GM23338 (cell line): ENCODE measurements at regions not wholly inside any gene's neighbourhood (a gene's known extent, or its start where the extent isn't known, plus 50 kb on each side); places are given as distances from the start of the nearest gene placed in this dataset.

Experiments
- CREB1 ChIP-seq: fragments of 250-450 bp; sonication (Bioruptor Pico); IDR thresholded peaks from 2 replicates; pipeline ENCODE4 v1.5.0; 2020; ENCODE audit warnings: low read depth, mild to moderate bottlenecking, moderate library complexity
- ETS1 ChIP-seq: IDR thresholded peaks from 2 replicates; pipeline ENCODE4 v1.6.1; 2016; ENCODE audit warnings: antibody characterized with exemption
- EZH2 ChIP-seq: fragments of 200-600 bp; sonication (generic); IDR thresholded peaks from one replicate; pipeline ENCODE4 v1.8.0; 2017; ENCODE audit warnings: antibody characterized with exemption, mild to moderate bottlenecking, low read depth; ENCODE audit not compliant: unreplicated experiment
- EZH2phosphoT487 ChIP-seq: fragments of 200-600 bp; sonication (generic); IDR thresholded peaks from one replicate; pipeline ENCODE4 v1.8.1; 2018; ENCODE audit warnings: antibody characterized with exemption; ENCODE audit not compliant: unreplicated experiment
- JUNB ChIP-seq: IDR thresholded peaks from one replicate; pipeline ENCODE4 v1.6.1; 2016; ENCODE audit warnings: antibody characterized with exemption; ENCODE audit not compliant: unreplicated experiment
- NANOG ChIP-seq: IDR thresholded peaks from 2 replicates; pipeline ENCODE4 v1.6.1; 2016; ENCODE audit warnings: antibody characterized with exemption, borderline replicate concordance
- POLR2AphosphoS5 ChIP-seq: IDR thresholded peaks from 2 replicates; pipeline ENCODE4 v1.6.1; 2016; ENCODE audit warnings: antibody characterized with exemption, low read depth
- REST ChIP-seq: IDR thresholded peaks from one replicate; pipeline ENCODE4 v1.6.1; 2018; ENCODE audit warnings: antibody characterized with exemption; ENCODE audit not compliant: unreplicated experiment
- STAT1 ChIP-seq: IDR thresholded peaks from one replicate; pipeline ENCODE4 v1.6.1; 2016; ENCODE audit warnings: antibody characterized with exemption; ENCODE audit not compliant: unreplicated experiment
- ZNF114 ChIP-seq: fragments of 250-450 bp; sonication (Bioruptor Pico); IDR thresholded peaks from 2 replicates; pipeline ENCODE4 v1.5.0; 2020; ENCODE audit warnings: mild to moderate bottlenecking, moderate library complexity
- TF ChIP-seq, protein P1 (sequence below), 2 experiments: fragments of 200-600 bp in 1 of 2; sonication (generic) in 1 of 2; conservative IDR thresholded peaks; 2 replicates each; pipeline versions ENCODE4 v1.5.1 to v1.6.1; 2016 to 2017; ENCODE audit warnings: antibody characterized with exemption in 2 of 2, low read depth in 2 of 2, mild to moderate bottlenecking in 2 of 2, moderate library complexity in 1 of 2

- TF ChIP-seq, protein P1, sequence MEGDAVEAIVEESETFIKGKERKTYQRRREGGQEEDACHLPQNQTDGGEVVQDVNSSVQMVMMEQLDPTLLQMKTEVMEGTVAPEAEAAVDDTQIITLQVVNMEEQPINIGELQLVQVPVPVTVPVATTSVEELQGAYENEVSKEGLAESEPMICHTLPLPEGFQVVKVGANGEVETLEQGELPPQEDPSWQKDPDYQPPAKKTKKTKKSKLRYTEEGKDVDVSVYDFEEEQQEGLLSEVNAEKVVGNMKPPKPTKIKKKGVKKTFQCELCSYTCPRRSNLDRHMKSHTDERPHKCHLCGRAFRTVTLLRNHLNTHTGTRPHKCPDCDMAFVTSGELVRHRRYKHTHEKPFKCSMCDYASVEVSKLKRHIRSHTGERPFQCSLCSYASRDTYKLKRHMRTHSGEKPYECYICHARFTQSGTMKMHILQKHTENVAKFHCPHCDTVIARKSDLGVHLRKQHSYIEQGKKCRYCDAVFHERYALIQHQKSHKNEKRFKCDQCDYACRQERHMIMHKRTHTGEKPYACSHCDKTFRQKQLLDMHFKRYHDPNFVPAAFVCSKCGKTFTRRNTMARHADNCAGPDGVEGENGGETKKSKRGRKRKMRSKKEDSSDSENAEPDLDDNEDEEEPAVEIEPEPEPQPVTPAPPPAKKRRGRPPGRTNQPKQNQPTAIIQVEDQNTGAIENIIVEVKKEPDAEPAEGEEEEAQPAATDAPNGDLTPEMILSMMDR (conservative IDR thresholded peaks at IDR 0.05; ENCODE audit: low read depth in 2 of 2): no peak
- TF ChIP-seq REST: no peak
- no peak for TF ChIP-seq POLR2AphosphoS5
- TF ChIP-seq EZH2: no peak
- TF ChIP-seq ETS1: no peak
- no peak for TF ChIP-seq CREB1 (CRISPR knock-in tag)
- TF ChIP-seq JUNB: no peak
- TF ChIP-seq EZH2phosphoT487: no peak
- no peak for TF ChIP-seq NANOG
- no peak for TF ChIP-seq STAT1
- no peak for TF ChIP-seq ZNF114 (CRISPR knock-in tag)
Observed at GRCh38 chr20:6560978-6561377, 206.5 kb upstream of the BMP2 start.
